ENCODE measurements at regions not wholly inside any gene's neighbourhood (a gene's known extent, or its start where the extent isn't known, plus 50 kb on each side); places are given as distances from the start of the nearest gene placed in this dataset.
A peak's percentile ranks its signal among the peaks of the same experiment; 100 is the strongest.

DNA sequence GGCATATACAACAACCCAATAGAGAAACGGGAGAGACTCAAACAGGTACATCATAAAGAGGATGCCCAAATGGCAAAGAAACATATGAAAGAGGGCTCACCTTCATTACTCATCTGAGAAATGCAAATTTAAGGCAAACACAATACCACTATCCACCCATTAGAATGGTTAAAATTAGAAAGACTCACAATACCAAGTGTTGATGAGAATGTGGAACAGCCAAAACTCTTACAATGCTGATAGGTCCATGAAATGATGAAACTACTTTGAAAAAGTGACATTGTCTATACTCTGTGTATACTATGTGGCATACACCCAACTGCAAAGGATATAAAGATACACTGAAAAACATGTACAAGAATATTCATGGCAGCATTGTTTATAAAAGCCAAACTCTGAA lies 96.2 kb upstream of the TSHZ3 start:
- WGBS (ENCODE audit: insufficient coverage) = no CpG with 5 or more reads among the region's 1 CpG

DNA sequence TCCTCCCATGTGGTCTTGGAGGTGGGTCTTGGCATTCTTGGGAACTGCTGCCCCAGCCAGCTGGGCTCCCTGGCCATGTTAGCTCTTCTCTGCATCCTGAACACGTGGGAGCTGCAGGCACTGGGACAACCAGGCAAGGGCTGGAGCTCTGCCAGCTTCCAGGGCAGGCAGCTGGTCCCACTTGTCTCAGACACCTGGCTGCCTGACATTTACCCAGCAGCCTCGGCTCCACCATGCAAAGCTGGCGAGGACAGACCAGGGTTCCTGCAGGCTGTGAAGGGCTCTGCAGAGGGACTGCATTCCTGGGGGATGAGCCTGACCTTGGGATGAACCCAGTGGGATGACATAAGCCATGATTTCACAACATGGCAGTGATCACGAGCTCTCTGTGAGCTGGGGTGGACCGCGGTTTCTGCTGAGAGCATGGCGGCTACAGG lies 99.0 kb upstream of the TSHZ3 start:
- Histone ChIP-seq H3K27ac (ENCODE audit: low read length) (peak overlapping the region; percentile 69), H3K9me3 (replicated peaks; ENCODE audit: control insufficient read depth, low read depth, low read length) (peaks cover 4% of the 10 kb centered on the region), H3K4me3 (ENCODE audit: low read length) (no peak overlapping the region), H3K27me3 (ENCODE audit: control insufficient read depth, insufficient read depth, low read length) (no peaks in the 10 kb centered on the region), H3K4me1 (ENCODE audit: control insufficient read depth, insufficient read depth, low read length) (peaks cover 15% of the 10 kb centered on the region), H3K36me3 (ENCODE audit: control insufficient read depth, insufficient read depth, low read length) (no peaks in the 10 kb centered on the region)
- DNase-seq = peak; percentile 90
- 38% methylated on average over 5 of the region's 7 CpGs for WGBS (ENCODE audit: insufficient coverage)

More for the DNA sequence above, 96.2 kb upstream of the TSHZ3 start:
- Histone ChIP-seq H3K27me3 (ENCODE audit: control insufficient read depth, insufficient read depth, low read length) (no peaks in the 10 kb centered on the region), H3K36me3 (ENCODE audit: control insufficient read depth, insufficient read depth, low read length) (no peaks in the 10 kb centered on the region), H3K4me3 (ENCODE audit: low read length) (no peak overlapping the region), H3K4me1 (ENCODE audit: control insufficient read depth, insufficient read depth, low read length) (peaks cover 15% of the 10 kb centered on the region), H3K9me3 (replicated peaks; ENCODE audit: control insufficient read depth, low read depth, low read length) (peaks cover 4% of the 10 kb centered on the region), H3K27ac (ENCODE audit: low read length) (peak overlapping the region; percentile 51)
- DNase-seq = no peak

DNA sequence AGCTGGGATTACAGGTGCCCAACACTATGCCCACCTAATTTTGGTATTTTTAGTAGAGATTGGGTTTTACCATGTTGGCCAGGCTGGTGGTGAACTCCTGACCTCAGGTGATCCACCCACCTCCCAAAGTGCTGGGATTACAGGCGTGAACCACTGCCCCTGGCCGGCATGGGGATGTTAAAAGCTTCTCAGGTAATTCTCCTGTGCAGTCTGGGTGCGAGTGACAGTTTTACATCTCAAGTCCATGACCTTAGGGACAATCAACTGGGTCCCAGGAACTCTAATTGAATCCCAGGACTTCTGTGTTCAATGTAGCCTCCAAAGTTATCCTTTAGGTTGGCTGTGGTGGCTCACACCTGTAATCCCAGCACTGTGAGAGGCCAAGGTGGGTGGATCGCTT lies 100.1 kb upstream of the TSHZ3 start:
- Histone ChIP-seq H3K9me3 (replicated peaks; ENCODE audit: control insufficient read depth, low read depth, low read length) (peaks cover 4% of the 10 kb centered on the region), H3K36me3 (ENCODE audit: control insufficient read depth, insufficient read depth, low read length) (no peaks in the 10 kb centered on the region), H3K4me1 (ENCODE audit: control insufficient read depth, insufficient read depth, low read length) (peaks cover 15% of the 10 kb centered on the region), H3K4me3 (ENCODE audit: low read length) (no peak overlapping the region), H3K27ac (ENCODE audit: low read length) (no peak overlapping the region), H3K27me3 (ENCODE audit: control insufficient read depth, insufficient read depth, low read length) (no peaks in the 10 kb centered on the region)
- no peak for DNase-seq
- WGBS (ENCODE audit: insufficient coverage) = 63% methylated on average over 2 of the region's 4 CpGs

DNA sequence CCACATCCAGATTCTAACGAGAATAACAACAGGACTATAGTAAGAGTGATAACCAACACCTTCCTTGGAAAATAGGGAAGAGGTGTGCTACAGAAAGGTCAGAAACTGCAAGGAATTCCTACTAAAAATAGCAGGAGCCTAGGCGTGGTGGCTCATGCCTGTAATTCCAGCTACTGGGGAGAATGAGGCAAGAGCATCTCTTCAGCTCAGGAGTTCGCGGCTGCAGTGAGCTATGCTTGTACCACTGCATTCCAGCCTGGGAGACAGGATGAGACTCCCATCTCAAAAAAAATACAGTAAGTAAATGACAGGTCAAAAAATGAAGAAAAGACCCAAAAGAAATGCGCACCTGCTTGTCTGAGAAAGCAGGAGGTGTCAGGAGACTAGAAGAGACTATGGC lies 101.5 kb upstream of the TSHZ3 start:
- no peak overlapping the region for H3K4me3 ChIP-seq (ENCODE audit: low read length)
- no peak overlapping the region for H3K27ac ChIP-seq (ENCODE audit: low read length)
- no peaks in the 10 kb centered on the region for H3K27me3 ChIP-seq (ENCODE audit: control insufficient read depth, insufficient read depth, low read length)
- 69% methylated on average over 2 of the region's 5 CpGs for WGBS (ENCODE audit: insufficient coverage)
- no peaks in the 10 kb centered on the region for H3K9me3 ChIP-seq (replicated peaks; ENCODE audit: control insufficient read depth, low read depth, low read length)
- H3K36me3 ChIP-seq (ENCODE audit: control insufficient read depth, insufficient read depth, low read length) = no peaks in the 10 kb centered on the region
- DNase-seq = no peak
- peaks cover 10% of the 10 kb centered on the region for H3K4me1 ChIP-seq (ENCODE audit: control insufficient read depth, insufficient read depth, low read length)

GRCh38 chr19:31451686-31452330 lies 102.6 kb upstream of the TSHZ3 start:
- Histone ChIP-seq H3K9me3 (replicated peaks; ENCODE audit: control insufficient read depth, low read depth, low read length) (no peaks in the 10 kb centered on the region), H3K4me3 (ENCODE audit: low read length) (no peak overlapping the region), H3K27ac (ENCODE audit: low read length) (peak overlapping the region; percentile 23), H3K27me3 (ENCODE audit: control insufficient read depth, insufficient read depth, low read length) (no peaks in the 10 kb centered on the region), H3K4me1 (ENCODE audit: control insufficient read depth, insufficient read depth, low read length) (peaks cover 10% of the 10 kb centered on the region), H3K36me3 (ENCODE audit: control insufficient read depth, insufficient read depth, low read length) (no peaks in the 10 kb centered on the region)
- DNase-seq = peak; percentile 11
- 56% methylated on average over 5 of the region's 10 CpGs for WGBS (ENCODE audit: insufficient coverage)

DNA sequence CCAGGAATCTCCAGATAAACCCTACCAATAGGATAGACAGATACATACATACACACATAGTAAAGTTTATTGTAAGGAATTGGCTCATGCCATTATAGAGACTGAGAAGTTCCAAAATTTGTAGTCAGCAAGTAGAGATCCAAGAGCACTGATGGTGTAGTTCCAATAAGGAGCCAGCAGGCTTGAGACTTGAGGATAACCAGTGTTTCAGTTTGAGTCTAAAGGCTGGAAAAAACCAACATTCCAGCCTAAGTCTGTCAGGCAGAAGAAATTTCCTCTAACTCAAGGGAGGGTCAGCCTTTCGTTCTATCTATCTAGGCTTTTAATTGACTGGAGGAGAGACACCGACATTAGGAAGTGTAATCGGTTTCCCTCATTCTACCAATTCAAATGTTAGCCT lies 110.2 kb upstream of the TSHZ3 start:
- no peak for DNase-seq
- no peaks in the 10 kb centered on the region for H3K27me3 ChIP-seq (ENCODE audit: control insufficient read depth, insufficient read depth, low read length)
- no peak overlapping the region for H3K4me3 ChIP-seq (ENCODE audit: low read length)
- H3K9me3 ChIP-seq (replicated peaks; ENCODE audit: control insufficient read depth, low read depth, low read length) = no peaks in the 10 kb centered on the region
- H3K36me3 ChIP-seq (ENCODE audit: control insufficient read depth, insufficient read depth, low read length) = no peaks in the 10 kb centered on the region
- no peak overlapping the region for H3K27ac ChIP-seq (ENCODE audit: low read length)
- WGBS (ENCODE audit: insufficient coverage) = no CpG with 5 or more reads among the region's 3 CpGs
- no peaks in the 10 kb centered on the region for H3K4me1 ChIP-seq (ENCODE audit: control insufficient read depth, insufficient read depth, low read length)

- no peaks in the 10 kb centered on the region for H3K9me3 ChIP-seq (replicated peaks; ENCODE audit: control insufficient read depth, low read depth, low read length)
- DNase-seq = no peak
- no peak overlapping the region for H3K4me3 ChIP-seq (ENCODE audit: low read length)
- WGBS (ENCODE audit: insufficient coverage) = no CpG with 5 or more reads among the region's 3 CpGs
- H3K36me3 ChIP-seq (ENCODE audit: control insufficient read depth, insufficient read depth, low read length) = no peaks in the 10 kb centered on the region
- H3K4me1 ChIP-seq (ENCODE audit: control insufficient read depth, insufficient read depth, low read length) = no peaks in the 10 kb centered on the region
- H3K27me3 ChIP-seq (ENCODE audit: control insufficient read depth, insufficient read depth, low read length) = no peaks in the 10 kb centered on the region
- no peak overlapping the region for H3K27ac ChIP-seq (ENCODE audit: low read length)
Measured at GRCh38 chr19:31461814-31462539, 112.7 kb upstream of the TSHZ3 start.

DNA sequence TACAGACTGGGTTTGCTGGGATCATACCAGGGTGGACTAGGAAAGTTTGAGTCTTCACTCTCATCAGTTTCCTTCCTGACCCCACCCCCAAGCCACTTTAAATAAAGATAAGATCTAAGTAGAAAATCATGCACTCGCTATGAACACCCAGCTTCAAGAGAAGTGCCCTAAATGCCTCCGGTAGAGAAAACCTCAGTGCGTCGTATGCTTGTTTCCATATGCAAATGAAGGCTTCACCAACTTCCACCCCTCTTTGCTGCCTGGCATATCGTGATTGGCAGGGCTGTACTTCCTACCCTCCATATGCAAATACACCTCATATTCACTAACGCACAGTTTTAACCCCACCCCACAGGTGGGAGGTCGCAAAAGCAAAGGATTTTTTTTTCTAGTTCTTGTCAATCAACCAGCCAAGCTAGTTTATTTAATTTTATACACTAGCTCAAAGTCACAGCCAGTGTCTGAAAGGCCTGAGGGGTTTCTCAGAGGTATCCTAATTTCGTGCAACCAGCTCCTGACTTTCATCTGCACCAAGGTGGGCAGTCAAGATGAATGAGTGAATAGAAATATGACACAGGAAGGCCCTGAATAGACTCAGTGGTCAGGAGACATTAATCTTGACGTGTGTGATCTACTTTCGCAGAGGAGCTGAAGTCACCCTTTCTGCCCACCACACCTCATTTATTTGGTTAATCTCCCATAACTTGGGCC lies 121.1 kb upstream of the TSHZ3 start:
- H3K36me3 ChIP-seq (ENCODE audit: control insufficient read depth, insufficient read depth, low read length) = no peaks in the 10 kb centered on the region
- no peak for DNase-seq
- no peaks in the 10 kb centered on the region for H3K4me1 ChIP-seq (ENCODE audit: control insufficient read depth, insufficient read depth, low read length)
- WGBS (ENCODE audit: insufficient coverage) = 72% methylated on average over 4 of the region's 10 CpGs
- no peak overlapping the region for H3K27ac ChIP-seq (ENCODE audit: low read length)
- no peaks in the 10 kb centered on the region for H3K27me3 ChIP-seq (ENCODE audit: control insufficient read depth, insufficient read depth, low read length)
- H3K4me3 ChIP-seq (ENCODE audit: low read length) = no peak overlapping the region
- no peaks in the 10 kb centered on the region for H3K9me3 ChIP-seq (replicated peaks; ENCODE audit: control insufficient read depth, low read depth, low read length)

GRCh38 chr19:31470952-31471351 lies 121.7 kb upstream of the TSHZ3 start:
- H3K27me3 ChIP-seq (ENCODE audit: control insufficient read depth, insufficient read depth, low read length) = no peaks in the 10 kb centered on the region
- WGBS (ENCODE audit: insufficient coverage) = 85% methylated on average over 5 of the region's 5 CpGs
- no peak for DNase-seq

DNA sequence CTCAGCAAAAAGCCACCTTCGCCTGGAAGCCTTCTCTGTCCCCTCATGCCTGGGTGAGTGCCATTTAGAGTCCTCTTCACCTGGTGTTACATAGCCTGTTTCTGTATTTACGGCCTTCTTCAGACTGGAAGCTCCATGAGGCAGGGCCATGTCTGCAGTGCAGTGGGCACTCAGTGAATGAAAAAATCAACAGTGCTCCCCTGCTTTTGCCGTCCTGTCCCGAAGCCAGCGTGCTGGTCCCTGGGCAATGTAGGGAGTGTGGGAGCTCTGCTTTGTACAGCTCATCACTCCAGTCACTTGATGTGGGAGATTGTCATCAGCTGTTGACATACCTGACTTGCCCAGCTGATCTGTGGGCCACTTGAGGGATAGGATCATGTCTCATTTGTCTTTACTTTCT lies 129.0 kb upstream of the TSHZ3 start:
- no peak overlapping the region for H3K4me3 ChIP-seq (ENCODE audit: low read length)
- no peaks in the 10 kb centered on the region for H3K9me3 ChIP-seq (replicated peaks; ENCODE audit: control insufficient read depth, low read depth, low read length)
- no peak for DNase-seq
- no peaks in the 10 kb centered on the region for H3K27me3 ChIP-seq (ENCODE audit: control insufficient read depth, insufficient read depth, low read length)
- no peak overlapping the region for H3K27ac ChIP-seq (ENCODE audit: low read length)
- WGBS (ENCODE audit: insufficient coverage) = 71% methylated on average over 5 of the region's 5 CpGs
- H3K36me3 ChIP-seq (ENCODE audit: control insufficient read depth, insufficient read depth, low read length) = no peaks in the 10 kb centered on the region
- no peaks in the 10 kb centered on the region for H3K4me1 ChIP-seq (ENCODE audit: control insufficient read depth, insufficient read depth, low read length)

More at GRCh38 chr19:31470952-31471351, 121.7 kb upstream of the TSHZ3 start:
- no peak overlapping the region for H3K27ac ChIP-seq (ENCODE audit: low read length)
- no peaks in the 10 kb centered on the region for H3K36me3 ChIP-seq (ENCODE audit: control insufficient read depth, insufficient read depth, low read length)
- H3K4me3 ChIP-seq (ENCODE audit: low read length) = no peak overlapping the region
- no peaks in the 10 kb centered on the region for H3K4me1 ChIP-seq (ENCODE audit: control insufficient read depth, insufficient read depth, low read length)
- H3K9me3 ChIP-seq (replicated peaks; ENCODE audit: control insufficient read depth, low read depth, low read length) = no peaks in the 10 kb centered on the region

Measured in muscle of leg (tissue), 3 donors.